SIG-M5 treated with dmso at 0.1 percent for 504 hours (cell line): ENCODE measurements at regions not wholly inside any gene's neighbourhood (a gene's known extent, or its start where the extent isn't known, plus 50 kb on each side); places are given as distances from the start of the nearest gene placed in this dataset.
"Not testable (repeated sequence)": the region's sequence is repeated elsewhere in the genome, so short reads cannot be mapped to it uniquely, and the experiment has no call there.

Source experiments
- DNase-seq: peaks from one replicate; lab custom pipeline; 2025; ENCODE audit not compliant: unreplicated experiment; lab: John Stamatoyannopoulos, UW

DNA sequence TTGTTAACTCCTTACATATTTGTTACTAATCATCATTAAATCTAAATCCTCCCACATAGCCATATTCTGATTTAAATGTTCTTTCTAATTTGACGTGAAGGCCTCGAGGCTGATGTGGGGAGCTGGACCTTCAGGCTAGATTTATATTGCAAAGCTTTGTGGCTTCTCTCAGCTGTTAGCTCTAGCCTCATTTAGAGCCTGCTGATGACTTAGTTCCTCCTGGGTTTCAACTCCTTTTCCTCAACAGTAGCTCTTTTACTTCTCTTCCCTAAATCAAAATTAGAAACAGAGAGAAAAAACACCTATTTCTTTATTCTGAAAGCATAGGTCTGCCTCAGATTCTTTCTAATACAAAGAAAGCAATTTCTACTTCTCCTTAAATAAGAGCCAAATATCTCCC is 477.5 kb upstream of the CCDC196 start:
- DNase-seq: no peak

DNA sequence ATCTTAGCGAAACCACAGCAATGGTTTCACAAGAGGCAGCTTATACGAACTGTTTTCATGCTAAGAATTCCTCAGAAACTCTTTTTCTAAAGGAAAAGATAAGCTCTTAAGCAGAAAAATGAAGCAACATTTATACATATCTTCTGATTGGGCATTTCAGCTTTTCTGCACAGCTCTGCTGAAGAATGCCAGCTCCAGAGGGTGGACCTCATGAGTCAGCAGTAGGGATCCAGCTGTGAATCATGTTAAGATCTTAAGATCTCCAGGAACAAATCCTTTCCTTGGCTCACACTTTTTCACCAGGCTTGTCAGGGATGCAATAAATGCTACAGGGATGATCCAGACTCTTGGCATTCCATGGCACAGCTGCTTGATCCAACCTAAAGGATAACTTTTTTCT is 477.1 kb upstream of the CCDC196 start:
- no peak for DNase-seq

DNA sequence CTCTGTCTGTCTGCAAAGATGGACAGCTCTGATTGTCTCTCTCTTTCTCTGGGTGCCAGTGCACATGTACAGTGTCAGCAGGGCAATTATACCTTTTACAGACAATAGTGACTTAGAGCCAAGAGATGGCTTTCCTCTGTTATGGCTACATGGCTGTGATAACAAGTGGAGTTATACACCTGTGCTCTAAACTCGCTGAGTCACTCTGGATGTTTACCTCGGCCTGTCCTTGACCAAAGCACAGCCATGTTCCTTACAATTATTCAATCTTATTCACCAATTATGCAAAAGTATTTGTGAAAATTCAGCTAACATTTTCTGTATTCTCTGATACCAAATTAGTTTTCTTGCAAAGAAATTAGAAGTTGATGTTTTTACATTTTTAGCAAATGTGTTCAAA is 475.5 kb upstream of the CCDC196 start:
- DNase-seq: no peak

DNA sequence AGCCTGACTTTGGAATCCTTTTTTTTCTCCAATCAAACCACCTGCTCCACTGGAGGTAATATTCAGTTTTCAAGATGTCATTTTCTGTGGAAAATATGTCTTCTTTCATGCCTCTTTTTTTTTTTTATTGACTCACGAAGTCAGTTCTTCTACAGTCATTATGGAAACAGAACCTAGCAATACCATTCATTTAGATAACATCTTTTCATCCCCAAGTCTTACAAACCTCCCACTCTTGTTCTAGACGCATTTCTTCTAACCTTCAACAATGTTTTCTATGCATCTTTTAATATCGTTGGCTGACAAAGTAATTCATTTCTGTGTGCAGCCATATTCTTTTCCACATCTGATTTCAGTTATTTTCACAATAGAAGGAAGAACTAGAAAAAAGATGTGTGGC is 474.3 kb upstream of the CCDC196 start:
- DNase-seq: no peak

DNA sequence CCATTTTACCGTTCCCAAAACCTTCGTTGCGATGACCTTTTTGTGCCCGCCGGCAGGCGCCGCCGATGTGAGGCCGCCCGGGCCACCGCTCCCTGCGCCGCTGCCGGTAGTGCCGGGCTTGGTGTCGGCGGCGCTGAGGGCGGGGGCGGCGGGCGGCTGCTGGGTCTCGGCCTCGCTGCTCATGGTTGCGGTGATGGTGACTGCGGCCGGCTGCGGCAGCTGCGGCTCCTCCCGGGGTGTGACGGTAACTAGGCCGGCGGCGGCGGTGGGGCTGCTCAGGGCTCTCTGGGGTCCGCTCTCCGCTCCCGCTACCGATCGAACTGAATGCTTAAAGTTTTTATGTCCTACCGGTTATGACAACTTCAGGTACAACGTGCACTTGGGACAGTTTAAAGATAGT is 472.6 kb upstream of the CCDC196 start:
- DNase-seq: not testable (repeated sequence)

DNA sequence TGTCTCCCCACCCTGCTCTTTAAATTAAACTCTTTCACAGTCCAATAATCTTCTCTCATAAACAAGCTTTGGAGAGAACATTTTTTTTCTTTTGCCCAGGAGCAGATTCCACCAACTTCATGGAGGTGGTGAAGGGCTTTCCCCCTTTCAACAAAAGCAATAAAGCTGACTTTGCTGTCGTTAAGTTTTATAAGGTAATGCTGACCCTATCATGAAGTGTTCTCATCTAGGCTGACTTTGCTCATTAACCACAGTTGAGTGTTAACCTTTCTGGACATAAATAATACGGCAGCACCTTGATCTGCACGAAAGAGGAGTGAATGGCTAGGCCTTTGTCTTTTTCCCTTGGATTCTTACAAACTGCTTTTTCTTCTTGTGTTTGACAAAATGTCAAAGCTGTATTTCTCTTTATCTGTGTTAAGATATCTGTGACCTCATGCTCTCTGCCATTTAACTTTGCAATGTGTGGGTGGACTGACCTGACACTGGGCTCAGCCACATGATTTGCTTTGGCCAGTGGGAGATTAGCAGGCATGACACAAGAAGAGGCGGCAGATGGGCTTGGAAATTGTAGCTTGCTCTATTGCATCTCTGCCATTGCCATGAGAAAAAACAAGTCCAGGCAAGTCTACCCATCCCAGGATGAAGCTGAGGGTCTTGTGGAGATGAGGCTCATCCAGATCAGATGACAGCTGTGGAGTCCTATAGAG is 470.9 kb upstream of the CCDC196 start:
- DNase-seq: no peak

DNA sequence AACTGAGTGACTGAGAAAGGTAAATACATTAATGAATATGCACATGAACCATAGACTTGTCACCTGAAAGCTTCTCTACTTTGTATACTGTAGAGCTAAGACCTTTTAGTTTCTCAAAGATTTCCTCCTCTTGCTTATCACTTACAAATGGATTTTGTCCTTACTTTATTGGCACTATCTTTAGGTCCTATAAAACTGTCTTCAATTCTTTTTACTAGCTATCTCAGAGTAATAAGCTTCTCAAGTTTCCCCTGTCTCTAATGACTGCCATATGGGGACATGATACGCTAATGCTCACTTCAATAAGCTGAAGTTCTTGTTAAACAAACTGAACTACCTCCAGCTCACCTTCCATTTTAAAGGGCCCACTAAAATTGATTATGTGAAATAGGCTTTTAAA is 468.2 kb upstream of the CCDC196 start:
- DNase-seq: no peak

DNA sequence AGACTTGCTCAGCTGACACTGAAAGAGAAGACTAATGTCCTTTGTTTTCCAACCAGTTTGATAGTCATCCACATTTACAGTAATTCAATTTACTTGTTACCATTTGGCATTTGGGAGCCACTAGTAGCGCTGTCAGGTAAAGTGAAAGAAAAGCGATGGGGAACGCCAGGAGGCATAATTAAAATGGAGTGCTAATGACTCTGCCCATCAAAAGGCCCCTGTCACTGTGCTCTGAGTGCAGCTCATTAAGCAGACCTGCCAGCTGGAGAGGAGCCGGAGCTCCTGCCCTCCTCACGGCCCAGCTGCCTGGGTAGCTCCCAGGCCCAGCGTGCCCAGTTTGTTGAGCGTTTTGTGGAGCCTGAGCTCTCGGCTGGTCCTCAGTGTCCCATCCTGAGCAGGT is 463.6 kb upstream of the CCDC196 start:
- no peak for DNase-seq

DNA sequence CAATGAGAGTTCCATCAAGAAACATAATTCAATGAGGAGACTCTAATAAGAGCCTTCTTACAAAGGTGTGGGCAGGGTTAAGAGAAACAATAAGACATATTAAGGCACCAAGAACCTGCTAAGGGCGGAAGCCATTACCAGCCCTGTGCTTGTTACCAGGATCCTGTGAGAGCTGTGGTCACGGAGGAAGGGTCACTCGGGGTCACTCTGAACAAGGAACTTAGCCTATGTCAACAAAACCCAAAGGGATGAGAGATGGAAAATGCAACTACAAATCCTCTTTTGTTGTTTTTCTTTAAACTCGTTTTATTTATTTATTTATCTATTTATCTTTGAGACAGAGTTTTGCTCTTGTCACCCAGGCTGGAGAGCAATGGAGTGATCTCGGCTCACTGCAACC is 460.4 kb upstream of the CCDC196 start:
- DNase-seq: no peak

DNA sequence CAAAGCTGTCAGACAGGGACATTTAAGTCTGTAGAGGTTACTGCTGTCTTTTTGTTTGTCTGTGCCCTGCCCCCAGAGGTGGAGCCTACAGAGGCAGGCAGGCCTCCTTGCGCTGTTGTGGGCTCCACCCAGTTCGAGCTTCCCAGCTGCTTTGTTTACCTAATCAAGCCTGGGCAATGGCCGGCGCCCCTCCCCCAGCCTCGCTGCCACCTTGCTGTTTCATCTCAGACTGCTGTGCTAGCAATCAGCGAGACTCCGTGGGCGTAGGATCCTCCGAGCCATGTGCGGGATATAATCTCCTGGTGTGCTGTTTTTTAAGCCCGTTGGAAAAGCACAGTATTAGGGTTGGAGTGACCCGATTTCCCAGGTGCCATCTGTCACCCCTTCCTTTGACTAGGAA is 454.2 kb upstream of the CCDC196 start:
- DNase-seq: not testable (repeated sequence)

DNA sequence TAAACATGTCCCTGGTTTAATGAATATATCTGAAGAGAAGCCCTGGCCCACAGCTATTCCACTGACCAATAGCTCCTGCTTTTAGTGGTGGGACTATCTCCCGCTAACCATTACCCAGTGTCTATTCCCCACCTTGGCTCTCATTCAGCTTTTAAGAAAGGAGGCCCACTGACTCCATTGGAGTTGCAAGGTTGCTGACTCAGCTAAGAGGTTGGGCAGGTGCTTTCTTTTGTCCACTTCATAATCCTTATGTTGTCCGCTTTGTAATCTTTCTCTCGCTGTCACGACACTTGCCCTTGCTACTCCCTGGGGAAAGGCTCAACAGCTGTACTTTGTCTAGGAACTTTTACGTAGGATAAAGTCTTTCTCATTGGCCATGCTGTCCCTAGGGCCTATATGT is 453.4 kb upstream of the CCDC196 start:
- DNase-seq: no peak

DNA sequence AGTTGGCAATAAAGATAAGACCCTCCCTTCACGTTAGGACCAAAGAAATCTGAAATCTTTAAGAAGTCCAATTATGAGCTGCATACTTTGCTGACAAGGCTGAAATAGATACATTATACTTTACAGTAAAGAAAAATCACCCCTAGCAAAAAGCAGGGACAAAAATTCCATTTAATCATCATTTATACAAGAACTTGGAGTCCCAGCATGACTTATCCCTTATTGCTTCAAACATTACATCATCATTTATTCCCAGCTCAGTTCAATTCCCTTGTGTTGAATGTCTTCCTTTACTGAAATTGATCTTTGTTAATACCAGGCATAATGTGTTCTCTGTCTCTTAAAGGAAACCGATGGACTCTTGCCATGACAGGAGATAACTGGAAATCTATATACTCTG is 449.6 kb upstream of the CCDC196 start:
- no peak for DNase-seq

DNA sequence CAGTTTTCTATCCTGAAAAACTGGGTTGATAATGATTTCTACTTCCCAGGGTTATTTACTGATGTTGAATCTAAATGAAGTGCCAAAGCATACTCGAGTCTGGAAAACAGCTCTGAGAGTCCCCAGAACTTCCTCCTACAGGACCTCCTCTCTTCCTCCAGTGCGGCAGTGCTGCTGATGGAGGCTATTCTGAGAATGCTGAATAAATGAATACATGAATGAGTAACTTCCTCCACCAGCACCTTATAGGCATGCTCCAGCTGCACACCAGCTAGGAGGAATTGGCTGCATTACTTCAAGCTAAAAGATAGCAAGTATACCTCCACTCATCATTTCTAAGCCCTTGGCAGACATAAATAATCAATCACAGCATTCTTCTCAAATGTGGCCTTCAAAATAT is 448.8 kb upstream of the CCDC196 start:
- no peak for DNase-seq

DNA sequence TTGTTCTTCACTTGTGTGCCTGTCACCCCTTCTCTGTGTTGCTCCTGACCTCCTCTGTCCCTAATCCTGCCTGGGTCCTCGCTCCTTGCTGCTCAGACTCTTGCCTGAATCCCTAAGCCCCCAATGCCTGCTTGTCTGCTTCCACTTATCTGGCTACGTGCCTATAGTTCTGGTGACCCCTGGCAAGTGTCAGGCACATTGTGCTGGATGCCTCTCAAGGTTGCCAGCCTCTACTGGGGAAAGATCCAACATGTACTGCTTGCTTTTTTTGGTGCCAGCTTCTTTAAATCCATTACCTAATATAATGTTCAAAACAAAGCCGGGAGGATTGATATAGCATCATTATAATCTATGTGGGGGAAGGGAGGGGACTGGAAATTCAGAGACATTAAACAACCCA is 448.0 kb upstream of the CCDC196 start:
- DNase-seq: no peak

DNA sequence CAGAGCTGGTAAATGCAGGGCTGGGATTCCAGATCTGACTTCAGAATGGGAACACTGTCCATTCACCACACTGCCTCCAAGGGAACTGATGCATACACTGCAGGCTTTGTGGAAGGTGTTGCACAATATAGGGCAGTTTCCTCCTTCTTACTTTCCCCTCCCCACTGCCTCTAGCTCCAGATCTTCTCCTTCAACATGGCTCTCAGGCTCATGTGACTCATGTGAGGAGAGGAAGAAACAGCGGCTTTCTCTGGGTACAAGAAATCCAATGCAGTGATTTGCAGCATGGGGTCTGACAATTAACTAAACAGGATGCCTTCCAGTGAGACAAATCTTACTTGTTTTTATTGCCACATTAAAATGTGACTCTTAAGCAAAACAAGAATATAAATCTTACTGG is 447.6 kb upstream of the CCDC196 start:
- DNase-seq: peak; percentile 78

DNA sequence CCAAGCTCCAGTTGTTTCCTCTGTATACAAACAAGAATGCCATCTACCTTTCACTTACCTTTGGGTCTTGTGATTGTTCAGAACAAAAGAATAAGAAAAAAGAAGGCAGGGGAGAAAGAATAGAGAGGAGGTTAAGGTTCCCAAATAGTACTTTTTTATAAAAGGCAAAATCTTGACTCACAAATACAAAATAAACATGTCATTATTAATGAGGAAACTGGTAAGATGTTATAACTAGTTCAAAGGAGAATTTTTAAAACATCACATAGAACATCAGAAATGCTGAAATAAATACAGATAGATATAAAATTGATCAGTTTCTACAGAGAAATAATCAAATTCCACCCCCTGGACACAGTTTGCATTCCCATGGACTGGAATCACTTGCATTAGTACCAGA is 446.7 kb upstream of the CCDC196 start:
- no peak for DNase-seq

DNA sequence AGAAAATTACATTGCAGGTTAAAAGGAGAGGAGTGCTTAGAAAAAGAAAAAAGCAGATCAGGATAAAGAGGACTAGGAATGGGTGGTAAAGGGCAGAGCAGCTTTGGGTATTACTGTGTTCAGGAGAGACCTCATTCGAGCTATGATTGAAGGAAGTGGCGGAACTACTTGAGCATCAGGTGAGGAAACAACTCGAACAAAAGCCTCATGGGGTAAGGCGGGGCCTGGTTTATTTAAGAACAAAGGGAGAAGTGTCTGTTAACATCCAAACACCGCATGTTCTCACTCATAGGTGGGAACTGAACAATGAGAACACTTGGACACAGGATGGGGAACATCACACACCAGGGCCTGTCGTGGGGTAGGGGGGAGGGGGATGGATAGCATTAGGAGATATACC is 444.6 kb upstream of the CCDC196 start:
- DNase-seq: no peak

DNA sequence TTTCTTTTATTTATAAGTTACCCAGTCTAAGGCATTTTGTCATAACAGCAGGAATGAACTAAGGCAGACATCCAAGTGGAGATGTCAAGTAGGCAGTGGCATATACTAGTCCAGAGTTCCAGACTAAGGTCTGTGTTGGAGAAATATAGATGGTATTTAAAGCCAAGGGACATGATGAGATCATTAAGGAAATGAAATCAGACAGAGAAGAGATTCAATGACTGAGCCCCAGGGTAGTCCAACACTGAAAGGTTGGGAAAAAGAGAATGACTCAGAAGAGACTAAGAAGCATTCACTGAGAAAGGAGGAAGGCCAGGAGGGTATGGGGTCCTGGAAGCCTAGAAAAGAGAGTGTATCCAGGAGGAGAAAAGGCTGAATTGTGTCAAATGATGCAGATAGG is 442.2 kb upstream of the CCDC196 start:
- no peak for DNase-seq

DNA sequence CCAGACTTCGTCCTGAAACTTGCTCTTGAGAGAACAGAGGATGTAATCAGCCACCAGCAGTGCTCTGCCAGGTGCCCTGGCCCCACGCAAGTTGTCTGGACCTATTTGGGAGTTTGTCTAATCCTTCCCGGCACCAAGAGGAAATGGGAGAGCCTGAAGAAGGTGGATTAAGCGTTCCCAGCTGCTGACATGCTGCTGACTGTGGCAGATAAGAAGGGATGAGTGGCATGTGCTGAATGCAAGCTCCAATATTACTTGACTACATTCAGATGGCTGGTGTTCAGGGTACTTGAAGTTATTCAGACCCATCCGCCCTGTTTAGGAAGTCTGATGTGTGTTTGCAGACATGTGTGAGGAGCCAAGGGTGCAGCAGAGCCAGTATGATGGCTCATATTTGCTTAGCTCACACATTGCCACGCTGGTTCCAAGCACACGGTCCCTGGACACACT is 440.6 kb upstream of the CCDC196 start:
- DNase-seq: no peak

DNA sequence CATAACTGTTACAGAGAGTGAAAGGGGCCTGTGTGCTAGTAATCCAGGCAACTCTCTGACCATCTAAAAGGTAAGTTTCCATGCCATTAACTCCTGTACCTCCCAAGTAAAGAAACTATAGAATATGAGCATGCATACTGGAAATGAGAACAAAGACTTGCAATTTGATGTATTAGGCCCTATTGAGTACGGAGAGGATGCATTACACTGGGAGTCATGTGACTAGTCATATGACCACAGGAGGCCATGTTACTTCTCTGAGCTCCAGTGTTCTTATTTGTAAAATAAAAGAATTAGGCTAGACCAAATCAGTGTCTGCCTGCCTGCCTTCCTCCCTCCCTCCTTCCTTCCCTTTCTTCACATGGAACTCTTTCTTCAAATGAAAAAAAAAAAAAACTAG is 440.1 kb upstream of the CCDC196 start:
- DNase-seq: no peak

DNA sequence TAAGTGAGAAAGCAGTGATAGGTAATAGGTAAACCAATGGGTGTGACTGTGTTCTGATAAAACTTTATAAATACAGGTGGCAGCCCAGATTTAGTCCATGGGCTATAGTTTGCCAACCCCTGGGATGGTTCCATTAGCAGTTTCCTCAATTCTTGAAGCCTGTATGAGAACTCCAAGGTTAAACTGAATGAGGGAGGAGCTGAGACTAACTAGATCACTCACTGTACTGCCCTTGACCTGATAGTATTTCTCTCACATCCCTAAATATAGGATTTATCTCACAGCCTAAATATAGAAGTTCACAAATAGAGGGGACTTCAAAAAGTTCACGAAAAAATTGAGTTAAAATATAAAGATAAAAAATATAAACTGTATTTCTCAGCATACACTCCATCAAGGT is 439.6 kb upstream of the CCDC196 start:
- no peak for DNase-seq

DNA sequence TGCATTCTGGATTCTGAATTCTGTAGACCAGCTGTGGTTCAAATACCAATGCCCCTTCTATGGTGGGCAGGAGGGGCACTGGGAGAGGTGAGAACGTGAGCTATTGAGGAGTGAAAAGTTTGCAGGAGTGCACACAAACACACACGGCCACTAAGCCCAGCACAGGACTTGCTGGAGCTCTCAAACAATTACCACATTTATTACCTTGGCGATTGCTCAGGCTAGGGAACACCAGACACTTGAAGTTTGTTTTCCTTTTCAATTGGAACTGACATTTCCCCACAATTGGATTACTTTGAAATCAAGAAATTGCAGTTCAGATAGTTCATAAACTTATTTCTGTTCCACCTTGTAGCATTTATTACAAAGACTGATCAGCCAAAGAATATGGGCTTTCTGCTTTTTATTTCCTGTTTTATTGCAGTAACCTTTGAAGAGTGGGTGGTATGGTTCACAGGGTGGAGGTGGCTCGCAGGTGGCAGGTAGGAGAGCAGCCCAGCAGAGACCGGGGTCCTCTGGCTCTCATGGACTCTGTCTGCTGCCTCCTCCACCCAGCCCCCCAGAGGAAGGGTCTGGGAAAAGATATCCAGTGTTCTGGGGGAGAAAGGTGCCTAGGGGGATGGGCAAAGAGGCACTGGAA is 429.8 kb upstream of the CCDC196 start:
- no peak for DNase-seq

DNA sequence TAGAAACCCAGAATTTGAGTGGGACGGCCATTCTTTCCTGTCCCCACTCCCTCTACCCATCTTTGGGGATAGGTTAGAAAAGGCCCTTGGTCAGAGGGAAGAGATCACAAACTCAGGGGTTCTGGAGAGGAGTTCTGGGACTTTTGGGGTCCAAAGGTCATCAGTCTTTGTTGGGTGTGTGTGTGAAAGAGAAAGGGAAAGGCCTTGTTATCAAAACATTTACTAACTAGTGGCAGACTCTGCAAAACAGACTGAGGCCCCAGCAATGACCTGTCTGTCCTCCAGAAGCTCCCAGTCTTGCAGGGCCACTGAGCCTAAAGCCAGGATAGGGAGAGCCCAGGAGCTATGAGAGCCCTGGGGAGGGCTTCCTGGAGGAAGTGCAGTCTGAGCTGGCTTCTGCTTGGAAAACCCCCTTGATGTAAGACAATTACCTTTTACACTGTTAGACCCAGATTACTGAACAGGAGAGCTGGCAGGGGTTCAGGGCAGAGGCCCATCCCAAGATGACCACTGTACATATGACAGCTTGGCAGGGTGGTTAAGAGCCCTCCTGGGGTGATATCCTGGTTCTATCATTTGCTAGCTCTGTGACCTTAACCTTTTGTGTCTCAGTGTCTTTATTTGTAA is 429.1 kb upstream of the CCDC196 start:
- no peak for DNase-seq
